Type B pancreatic cell (in vitro differentiated cells): ENCODE measurements at regions not wholly inside any gene's neighbourhood (a gene's known extent, or its start where the extent isn't known, plus 50 kb on each side); places are given as distances from the start of the nearest gene placed in this dataset.

ENCODE experiments used
- DNase-seq: peaks from one replicate; pipeline ENCODE4 v3.0.0; 2021; ENCODE audit warnings: mixed read lengths; ENCODE audit not compliant: unreplicated experiment; ENCODE audit errors: extremely low spot score
- H3K27ac Mint-ChIP-seq: 2 replicates; pipeline ENCODE4 v1.8.0; 2021; ENCODE audit warnings: mild to moderate bottlenecking, mixed read lengths
- H3K27me3 Mint-ChIP-seq: 2 replicates; pipeline ENCODE4 v1.8.0; 2021; ENCODE audit warnings: mixed read lengths
- H3K36me3 Mint-ChIP-seq: 2 replicates; pipeline ENCODE4 v1.8.0; 2021; ENCODE audit warnings: mixed read lengths
- H3K4me1 Mint-ChIP-seq: one replicate; pipeline ENCODE4 v1.8.0; 2021; ENCODE audit warnings: mixed read lengths; ENCODE audit not compliant: unreplicated experiment
- H3K4me3 Mint-ChIP-seq: 2 replicates; pipeline ENCODE4 v1.8.0; 2021; ENCODE audit warnings: mild to moderate bottlenecking, mixed read lengths
- H3K9me3 Mint-ChIP-seq: 2 replicates; pipeline ENCODE4 v1.8.0; 2021; ENCODE audit warnings: mixed read lengths
- CTCF ChIP-seq: fragments of 200-600 bp; sonication (generic); conservative IDR thresholded peaks from 2 replicates; pipeline ENCODE4 v1.5.0; 2021; ENCODE audit warnings: antibody characterized with exemption, mild to moderate bottlenecking

GRCh38 chr4:179467878-179468277 lies 2025.6 kb upstream of the AGA start:
- H3K4me3 Mint-ChIP-seq, result no peak overlapping the region
- no peaks in the 10 kb centered on the region for H3K27me3 Mint-ChIP-seq
- no peak for TF ChIP-seq CTCF
- DNase-seq, result no peak
- H3K9me3 Mint-ChIP-seq, result no peaks in the 10 kb centered on the region
- H3K27ac Mint-ChIP-seq, result no peak overlapping the region
- peaks cover 6% of the 10 kb centered on the region for H3K4me1 Mint-ChIP-seq
- H3K36me3 Mint-ChIP-seq, result no peaks in the 10 kb centered on the region

GRCh38 chr4:179472164-179472563 lies 2029.9 kb upstream of the AGA start:
- H3K9me3 Mint-ChIP-seq, result peaks cover 3% of the 10 kb centered on the region
- no peak overlapping the region for H3K4me3 Mint-ChIP-seq
- no peak for DNase-seq
- H3K27me3 Mint-ChIP-seq, result no peaks in the 10 kb centered on the region
- H3K36me3 Mint-ChIP-seq, result no peaks in the 10 kb centered on the region
- no peak overlapping the region for H3K27ac Mint-ChIP-seq
- no peak for TF ChIP-seq CTCF
- peaks cover 6% of the 10 kb centered on the region for H3K4me1 Mint-ChIP-seq

- DNase-seq, result no peak
- H3K9me3 Mint-ChIP-seq, result peaks cover 3% of the 10 kb centered on the region
Observed at GRCh38 chr4:179478608-179479007, 2036.4 kb upstream of the AGA start.

GRCh38 chr4:179485781-179486180 lies 2043.5 kb upstream of the AGA start:
- Mint-ChIP-seq H3K36me3 (no peaks in the 10 kb centered on the region), H3K27me3 (no peaks in the 10 kb centered on the region), H3K4me3 (no peak overlapping the region), H3K27ac (no peak overlapping the region), H3K4me1 (no peaks in the 10 kb centered on the region), H3K9me3 (peaks cover 5% of the 10 kb centered on the region)
- TF ChIP-seq CTCF, result no peak
- no peak for DNase-seq

More at GRCh38 chr4:179478608-179479007, 2036.4 kb upstream of the AGA start:
- H3K4me3 Mint-ChIP-seq, result no peak overlapping the region
- TF ChIP-seq CTCF, result no peak
- no peaks in the 10 kb centered on the region for H3K27me3 Mint-ChIP-seq
- no peaks in the 10 kb centered on the region for H3K4me1 Mint-ChIP-seq
- no peaks in the 10 kb centered on the region for H3K36me3 Mint-ChIP-seq
- H3K27ac Mint-ChIP-seq, result no peak overlapping the region

GRCh38 chr4:179486570-179487335 lies 2044.5 kb upstream of the AGA start:
- H3K4me1 Mint-ChIP-seq, result no peaks in the 10 kb centered on the region
- no peak for DNase-seq
- H3K4me3 Mint-ChIP-seq, result no peak overlapping the region
- peaks cover 5% of the 10 kb centered on the region for H3K9me3 Mint-ChIP-seq
- no peak for TF ChIP-seq CTCF
- H3K27me3 Mint-ChIP-seq, result no peaks in the 10 kb centered on the region
- H3K27ac Mint-ChIP-seq, result no peak overlapping the region
- H3K36me3 Mint-ChIP-seq, result no peaks in the 10 kb centered on the region
